ENCODE measurements at regions not wholly inside any gene's neighbourhood (a gene's known extent, or its start where the extent isn't known, plus 50 kb on each side); places are given as distances from the start of the nearest gene placed in this dataset.
A peak's percentile ranks its signal among the peaks of the same experiment; 100 is the strongest.

- no peak for DNase-seq
Measured at GRCh38 chr4:13851085-13851940, 223.8 kb upstream of the BOD1L1 start.

DNA sequence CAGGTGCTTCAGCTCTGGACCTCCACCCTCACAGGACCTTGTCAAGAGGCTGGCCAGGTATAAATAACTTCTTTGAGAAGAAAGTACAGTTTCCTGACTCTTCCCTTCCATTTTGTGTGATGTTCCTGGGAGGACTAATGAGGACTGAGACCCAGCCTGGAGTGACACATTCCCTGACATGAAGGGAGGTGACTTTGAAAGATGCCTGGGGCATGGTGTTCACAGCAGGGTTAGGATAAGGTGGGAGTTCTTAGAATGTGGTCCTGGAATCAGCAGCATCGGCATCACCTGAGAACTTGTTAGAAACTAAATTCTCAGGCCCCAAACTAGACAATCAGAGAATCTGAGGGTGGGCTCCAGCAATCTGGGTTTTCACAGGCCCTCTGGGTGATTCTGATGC, 224.9 kb upstream of the BOD1L1 start:
- DNase-seq: no peak

DNA sequence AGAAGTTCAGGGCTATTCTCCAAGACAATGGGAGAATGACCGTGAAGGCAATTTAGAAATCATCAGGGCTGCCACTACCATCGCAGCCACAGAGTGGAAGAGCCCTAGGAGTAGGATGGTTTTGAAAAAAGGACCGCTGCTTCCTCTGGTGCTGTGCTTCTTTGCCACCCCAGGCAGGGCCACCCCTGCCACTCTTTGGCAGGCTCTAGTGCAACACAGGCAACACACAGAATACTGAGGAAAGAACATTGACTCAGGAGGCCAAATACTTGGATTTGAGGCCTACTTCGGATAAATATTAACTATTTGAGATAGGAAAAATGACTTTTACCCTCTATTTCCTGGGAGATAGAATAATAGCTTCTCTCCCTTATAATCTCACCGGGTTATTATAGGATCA, 228.9 kb upstream of the BOD1L1 start:
- DNase-seq: no peak

DNA sequence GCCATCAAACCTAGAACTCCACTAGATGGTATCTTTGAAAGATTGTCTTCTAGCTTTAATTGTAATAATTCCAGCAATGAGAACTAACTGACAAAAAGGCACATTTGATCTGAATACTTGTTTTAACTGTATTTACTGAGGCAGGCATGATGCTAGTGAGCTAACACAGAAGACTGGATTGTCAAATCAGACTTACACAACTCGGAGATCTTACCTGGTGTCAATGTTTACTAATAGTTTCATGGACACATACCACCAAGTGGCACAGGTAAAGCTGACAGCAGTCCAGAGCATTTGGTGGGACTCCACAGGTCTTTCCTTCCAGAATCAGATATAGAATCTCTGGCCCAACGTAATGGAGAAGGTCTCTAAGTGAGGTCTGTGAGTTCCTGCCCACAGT, 229.9 kb upstream of the BOD1L1 start:
- no peak for DNase-seq

GRCh38 chr4:13857800-13858199, 230.3 kb upstream of the BOD1L1 start:
- DNase-seq: no peak

DNA sequence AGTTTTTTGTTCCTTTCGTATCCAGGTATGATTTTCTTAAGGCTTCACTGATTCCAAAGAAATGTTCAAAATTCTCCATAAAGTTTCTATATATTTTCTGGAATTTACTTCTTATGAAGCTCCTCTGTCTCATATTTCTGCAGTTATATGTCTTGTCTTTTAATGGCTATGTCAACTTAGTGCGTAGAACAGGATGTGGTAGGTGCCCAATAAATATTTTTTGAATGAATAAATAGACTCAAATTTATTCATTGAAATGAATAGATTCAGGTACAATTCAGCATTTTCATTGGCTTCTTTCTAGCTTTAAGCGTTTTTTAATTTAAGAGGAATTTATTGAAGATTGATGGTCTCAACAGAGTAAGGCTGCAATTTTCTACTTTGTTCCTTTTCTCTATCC, 231.9 kb upstream of the BOD1L1 start:
- no peak for DNase-seq

GRCh38 chr4:13860126-13860525, 232.6 kb upstream of the BOD1L1 start:
- DNase-seq: no peak

DNA sequence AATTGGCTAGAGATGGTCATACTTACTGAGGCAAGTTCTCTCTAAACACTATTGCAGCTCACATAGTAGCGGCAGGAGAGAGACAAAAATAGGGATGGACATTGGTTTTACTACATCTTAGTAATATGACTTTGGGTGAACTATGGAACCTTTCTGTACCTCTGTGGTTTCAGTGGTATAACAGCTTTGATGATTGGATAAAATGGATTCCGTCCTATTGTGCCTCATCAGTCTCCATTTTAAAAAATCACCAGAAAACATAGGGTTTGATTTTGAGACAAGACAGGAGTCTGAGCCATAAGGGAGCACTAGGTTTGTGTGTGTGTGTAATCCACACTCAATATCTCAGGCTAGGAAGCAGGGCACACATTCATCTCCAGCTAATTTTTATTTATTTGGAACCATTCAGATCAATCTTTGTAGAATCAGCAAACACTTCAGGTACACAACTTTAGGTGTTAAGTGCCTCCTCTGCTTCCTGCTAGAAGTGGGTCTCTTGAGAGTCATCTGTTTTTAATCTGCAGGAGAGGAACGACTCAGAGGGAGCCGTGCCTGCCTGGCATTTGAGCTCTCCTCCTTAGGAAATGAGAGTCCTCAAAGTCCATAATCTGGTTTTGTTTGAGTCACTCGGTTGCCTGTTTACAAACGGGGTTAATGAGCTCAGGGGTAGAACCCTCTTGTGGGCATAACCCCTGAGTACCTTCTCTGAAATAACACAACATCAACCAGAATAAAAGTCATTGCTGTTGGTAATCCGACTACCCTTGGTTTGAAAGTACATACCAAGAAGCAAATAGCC, 238.5 kb upstream of the BOD1L1 start:
- DNase-seq: no peak

DNA sequence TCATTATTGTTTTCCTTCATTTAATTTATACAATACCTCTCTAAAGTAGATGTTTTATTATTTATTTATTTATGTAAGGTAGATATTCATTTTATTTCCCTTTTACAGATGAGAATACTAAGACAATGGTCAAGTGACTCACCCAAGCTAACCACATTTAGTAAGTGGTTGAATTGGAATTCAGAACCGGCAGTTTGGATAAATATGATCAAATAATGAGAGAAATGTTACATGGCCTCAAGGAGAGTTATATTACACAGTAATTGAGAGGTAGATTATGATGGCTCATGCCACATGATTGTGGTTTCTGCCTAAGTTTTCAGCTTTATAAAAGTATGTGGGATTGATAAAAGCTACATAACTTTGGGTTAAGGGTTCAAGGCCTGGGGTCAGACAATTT, 239.4 kb upstream of the BOD1L1 start:
- no peak for DNase-seq

GRCh38 chr4:13872155-13872554, 244.6 kb upstream of the BOD1L1 start:
- no peak for DNase-seq

GRCh38 chr4:13872955-13873354, 245.4 kb upstream of the BOD1L1 start:
- no peak for DNase-seq

- DNase-seq: no peak
Measured at GRCh38 chr4:13875181-13875580, 247.7 kb upstream of the BOD1L1 start.

GRCh38 chr4:13876131-13876530, 248.6 kb upstream of the BOD1L1 start:
- no peak for DNase-seq

- no peak for DNase-seq
Measured at GRCh38 chr4:13876940-13877339, 249.4 kb upstream of the BOD1L1 start.

DNA sequence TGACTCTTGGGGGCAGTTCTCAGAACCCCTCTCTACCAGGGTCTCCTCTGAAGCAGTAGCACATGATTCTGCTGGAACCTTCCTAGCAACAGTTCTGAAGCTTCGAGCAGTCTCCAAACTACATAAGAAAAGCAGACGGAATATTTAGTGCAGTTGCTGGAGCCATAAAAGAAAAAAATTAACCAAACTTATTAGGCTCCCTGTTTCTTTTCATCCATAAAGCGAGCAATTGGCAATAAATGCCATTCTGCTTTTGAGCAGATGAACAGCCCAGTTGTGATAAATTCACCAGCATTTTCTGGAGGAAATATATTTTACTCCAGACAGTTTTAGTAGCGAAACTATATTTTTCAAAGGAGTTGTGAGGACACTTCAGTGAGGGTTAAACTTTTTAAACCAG, 250.1 kb upstream of the BOD1L1 start:
- DNase-seq: no peak

DNA sequence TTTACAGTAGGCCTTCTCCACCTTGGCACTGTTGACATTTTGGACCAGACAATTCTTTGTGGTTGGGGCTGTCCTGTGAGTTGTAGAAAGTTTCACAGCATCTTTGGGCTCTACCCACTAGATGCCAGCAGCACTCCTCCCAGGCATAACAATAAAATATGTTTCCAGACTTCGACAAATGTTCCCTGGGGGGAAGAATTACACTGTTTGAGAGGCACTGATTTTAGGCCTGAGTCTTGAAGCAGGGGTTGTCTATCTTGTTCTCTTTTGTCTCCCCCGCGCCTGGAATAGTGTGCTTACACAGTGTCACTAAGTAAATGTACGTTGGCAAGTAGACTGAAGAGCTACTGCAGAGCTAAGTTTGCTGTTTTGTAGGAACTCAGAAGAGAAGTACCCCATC, 254.4 kb upstream of the BOD1L1 start:
- DNase-seq: no peak

- no peak for DNase-seq
Measured at GRCh38 chr4:13887010-13887409, 259.5 kb upstream of the BOD1L1 start.

DNA sequence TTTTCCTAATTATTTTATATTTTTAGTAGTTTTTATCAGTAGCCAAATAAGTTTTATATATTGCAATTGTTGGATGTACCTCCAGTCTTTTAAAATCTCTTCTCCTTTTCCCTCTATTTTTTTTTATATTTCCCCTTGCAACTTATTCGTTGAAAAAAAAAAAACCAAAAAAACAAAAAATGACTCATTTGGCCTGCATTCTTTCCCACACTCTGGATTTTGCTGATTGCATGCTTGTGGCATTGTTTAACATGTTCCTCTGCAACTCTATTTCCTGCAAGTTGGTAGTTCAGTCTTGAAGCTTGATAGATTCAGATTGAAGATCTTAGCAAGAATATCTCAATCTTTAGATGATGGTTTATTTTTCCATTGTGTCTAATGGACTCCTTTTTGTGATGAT, 260.6 kb upstream of the BOD1L1 start:
- DNase-seq: peak in 2 of 4 experiments; percentile 38 to 53

GRCh38 chr4:13891544-13891939, 264.0 kb upstream of the BOD1L1 start:
- DNase-seq: no peak

DNA sequence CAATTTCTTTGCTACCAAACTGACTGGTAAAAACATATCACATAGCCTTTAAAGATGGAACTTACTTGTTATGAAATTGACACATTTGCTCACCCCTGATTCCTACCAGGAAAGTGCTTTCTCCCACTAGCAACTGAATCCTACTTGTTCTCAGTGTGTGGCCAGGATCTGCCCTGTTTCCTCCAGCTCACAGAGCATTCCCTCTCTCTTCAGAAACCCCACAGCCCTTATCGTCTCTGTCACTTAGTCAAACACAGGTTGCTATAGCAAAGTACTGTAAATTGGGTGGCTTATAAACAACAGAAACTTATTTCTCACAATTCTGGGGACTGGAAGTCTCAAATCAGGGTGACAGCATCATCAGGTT, 265.2 kb upstream of the BOD1L1 start:
- no peak for DNase-seq

- no peak for DNase-seq
Measured at GRCh38 chr4:13893211-13893610, 265.7 kb upstream of the BOD1L1 start.

DNA sequence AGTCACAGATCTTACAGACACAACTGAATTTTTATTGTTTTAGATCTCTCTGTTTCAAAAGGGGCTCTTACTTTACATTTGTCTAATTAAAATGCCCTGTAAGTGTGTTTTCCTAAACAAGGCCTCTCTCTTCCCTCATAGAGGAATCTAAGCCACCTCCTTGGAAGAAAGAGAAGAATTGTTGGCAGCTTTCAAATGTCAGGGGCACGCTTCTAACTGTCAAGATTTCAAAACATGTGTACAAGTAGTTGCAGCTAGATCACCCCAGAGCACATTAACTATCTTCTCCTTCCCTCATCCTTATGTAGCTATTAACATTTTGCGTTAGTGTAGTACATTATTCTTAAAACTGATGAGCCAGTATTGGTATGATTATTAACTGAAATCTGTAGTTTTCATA, 266.5 kb upstream of the BOD1L1 start:
- no peak for DNase-seq

DNA sequence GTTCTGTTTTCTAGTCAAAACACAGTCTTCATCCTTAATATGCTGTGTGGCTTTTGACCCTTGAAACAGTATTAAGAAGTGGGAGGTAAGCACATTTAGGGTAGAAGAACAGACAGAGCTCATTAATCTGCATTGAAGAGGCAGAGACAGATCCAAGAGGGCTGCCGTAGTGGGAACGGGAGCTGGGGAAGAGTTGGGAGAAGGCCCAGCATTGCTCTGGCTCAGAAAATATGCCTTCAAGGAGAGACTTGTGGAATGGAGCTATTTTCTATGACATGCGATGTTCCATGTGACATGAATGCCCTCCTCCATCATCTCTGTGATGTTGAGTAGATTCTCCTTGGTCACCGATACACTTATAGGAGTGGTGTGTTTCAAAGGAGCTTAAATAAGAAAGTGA, 273.3 kb upstream of the BOD1L1 start:
- DNase-seq: no peak

GRCh38 chr4:13902146-13902545, 274.6 kb upstream of the BOD1L1 start:
- no peak for DNase-seq

Measured in suppressor macrophage (primary cell).